Parathyroid adenoma (tissue), 2 donors: ENCODE measurements at regions not wholly inside any gene's neighbourhood (a gene's known extent, or its start where the extent isn't known, plus 50 kb on each side); places are given as distances from the start of the nearest gene placed in this dataset.

ENCODE experiments used
- H2AFZ ChIP-seq: fragments of 300-600 bp; sonication (generic); one replicate; pipeline ENCODE4 v1.7.0; 2017; ENCODE audit warnings: antibody characterized with exemption, mild to moderate bottlenecking
- H3K27ac ChIP-seq: fragments of 300-600 bp; sonication (generic); one replicate; pipeline ENCODE4 v1.7.0; 2017
- H3K27me3 ChIP-seq: fragments of 300-600 bp; sonication (generic); one replicate; pipeline ENCODE4 v1.7.0; 2017; ENCODE audit warnings: low read length; ENCODE audit not compliant: control insufficient read depth, insufficient read depth
- H3K36me3 ChIP-seq: fragments of 300-600 bp; sonication (generic); one replicate; pipeline ENCODE4 v1.7.0; 2017; ENCODE audit warnings: low read length; ENCODE audit not compliant: control insufficient read depth, insufficient read depth
- H3K4me1 ChIP-seq: fragments of 300-600 bp; sonication (generic); one replicate; pipeline ENCODE4 v1.7.0; 2017; ENCODE audit warnings: control low read depth
- H3K4me2 ChIP-seq: fragments of 300-600 bp; sonication (generic); one replicate; pipeline ENCODE4 v1.7.0; 2017; ENCODE audit warnings: low read length
- H3K4me3 ChIP-seq: fragments of 300-600 bp; sonication (generic); one replicate; pipeline ENCODE4 v1.7.0; 2017; ENCODE audit warnings: low read depth, low read length
- H3K79me2 ChIP-seq: fragments of 300-600 bp; sonication (generic); one replicate; pipeline ENCODE4 v1.7.0; 2017; ENCODE audit warnings: control low read depth
- H3K9ac ChIP-seq: fragments of 300-600 bp; sonication (generic); one replicate; pipeline ENCODE4 v1.7.0; 2017; ENCODE audit warnings: mild to moderate bottlenecking
- H3K9me3 ChIP-seq: fragments of 300-600 bp; sonication (generic); one replicate; pipeline ENCODE4 v1.7.0; 2017; ENCODE audit warnings: low read length; ENCODE audit not compliant: control insufficient read depth
- TF ChIP-seq, protein P1 (sequence below): fragments of 300-600 bp; sonication (generic); IDR thresholded peaks from one replicate; pipeline ENCODE4 v1.7.0; 2017; ENCODE audit warnings: antibody characterized with exemption, mild to moderate bottlenecking
- donor health status: primary hyperparathyroidism.

DNA sequence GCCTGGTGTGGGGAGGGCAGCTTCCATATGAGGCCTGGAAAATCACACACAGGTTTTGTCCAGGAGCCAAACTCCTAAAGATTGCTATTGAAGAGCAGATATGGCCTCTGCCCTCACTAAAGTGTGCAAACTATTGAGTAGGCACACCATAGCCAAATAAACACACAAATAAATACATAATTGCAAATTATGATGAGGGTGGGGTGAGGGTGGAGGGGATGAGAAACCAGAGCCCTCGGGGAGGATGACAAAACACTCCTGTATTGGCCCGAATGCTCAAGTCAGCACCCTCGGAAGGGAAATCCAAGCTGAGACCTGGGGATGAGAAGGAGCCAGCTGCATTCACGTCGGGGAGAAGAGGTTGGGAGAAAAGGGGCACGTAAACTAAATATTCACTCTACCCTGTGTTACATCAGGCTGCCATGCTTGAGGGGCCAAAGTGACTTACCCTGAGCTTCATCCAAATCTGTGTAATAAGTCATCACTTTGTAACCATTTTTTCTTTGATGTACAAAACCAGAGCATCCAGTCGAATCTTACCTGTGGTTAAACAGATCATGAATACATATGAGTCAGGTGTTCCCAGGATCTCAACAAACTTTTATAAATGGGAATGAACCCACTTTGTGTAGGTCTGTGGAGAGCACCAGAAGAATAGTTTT is 73.9 kb upstream of the PCSK1 start:
- H3K4me1 ChIP-seq = no peaks in the 10 kb centered on the region
- H3K27me3 ChIP-seq = no peaks in the 10 kb centered on the region
- H3K9me3 ChIP-seq = no peaks in the 10 kb centered on the region
- H2AFZ ChIP-seq = no peak overlapping the region
- H3K4me3 ChIP-seq = no peak overlapping the region
- H3K79me2 ChIP-seq = no peaks in the 10 kb centered on the region
- no peak overlapping the region for H3K27ac ChIP-seq
- no peaks in the 10 kb centered on the region for H3K36me3 ChIP-seq
- H3K4me2 ChIP-seq = no peak overlapping the region
- TF ChIP-seq, protein P1, sequence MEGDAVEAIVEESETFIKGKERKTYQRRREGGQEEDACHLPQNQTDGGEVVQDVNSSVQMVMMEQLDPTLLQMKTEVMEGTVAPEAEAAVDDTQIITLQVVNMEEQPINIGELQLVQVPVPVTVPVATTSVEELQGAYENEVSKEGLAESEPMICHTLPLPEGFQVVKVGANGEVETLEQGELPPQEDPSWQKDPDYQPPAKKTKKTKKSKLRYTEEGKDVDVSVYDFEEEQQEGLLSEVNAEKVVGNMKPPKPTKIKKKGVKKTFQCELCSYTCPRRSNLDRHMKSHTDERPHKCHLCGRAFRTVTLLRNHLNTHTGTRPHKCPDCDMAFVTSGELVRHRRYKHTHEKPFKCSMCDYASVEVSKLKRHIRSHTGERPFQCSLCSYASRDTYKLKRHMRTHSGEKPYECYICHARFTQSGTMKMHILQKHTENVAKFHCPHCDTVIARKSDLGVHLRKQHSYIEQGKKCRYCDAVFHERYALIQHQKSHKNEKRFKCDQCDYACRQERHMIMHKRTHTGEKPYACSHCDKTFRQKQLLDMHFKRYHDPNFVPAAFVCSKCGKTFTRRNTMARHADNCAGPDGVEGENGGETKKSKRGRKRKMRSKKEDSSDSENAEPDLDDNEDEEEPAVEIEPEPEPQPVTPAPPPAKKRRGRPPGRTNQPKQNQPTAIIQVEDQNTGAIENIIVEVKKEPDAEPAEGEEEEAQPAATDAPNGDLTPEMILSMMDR = no peak
- no peak overlapping the region for H3K9ac ChIP-seq

DNA sequence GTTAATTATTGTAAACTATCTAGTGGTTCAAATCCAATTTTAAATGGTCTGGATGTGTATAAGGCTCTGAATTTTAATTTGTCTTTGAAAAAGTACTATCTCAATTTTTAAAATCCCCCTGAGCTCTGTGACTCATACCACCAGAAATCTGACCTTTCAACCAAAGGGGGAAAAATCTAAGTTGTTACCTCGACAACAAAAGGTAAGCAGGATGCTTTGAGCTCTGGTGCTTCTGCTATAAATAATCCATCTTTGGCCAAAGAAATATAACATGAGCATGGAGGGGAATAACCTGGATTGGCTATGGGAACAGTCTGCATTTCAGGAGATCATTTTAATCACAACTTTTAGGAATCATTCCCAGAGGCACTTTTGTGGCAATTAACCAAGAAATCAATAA is 76.3 kb upstream of the PCSK1 start:
- no peak overlapping the region for H3K4me2 ChIP-seq
- H3K9ac ChIP-seq = no peak overlapping the region
- no peak overlapping the region for H3K4me3 ChIP-seq
- H3K79me2 ChIP-seq = no peaks in the 10 kb centered on the region
- H3K27ac ChIP-seq = no peak overlapping the region
- TF ChIP-seq, protein P1 = no peak
- no peaks in the 10 kb centered on the region for H3K4me1 ChIP-seq
- no peaks in the 10 kb centered on the region for H3K9me3 ChIP-seq
- no peak overlapping the region for H2AFZ ChIP-seq
- H3K27me3 ChIP-seq = no peaks in the 10 kb centered on the region
- no peaks in the 10 kb centered on the region for H3K36me3 ChIP-seq

DNA sequence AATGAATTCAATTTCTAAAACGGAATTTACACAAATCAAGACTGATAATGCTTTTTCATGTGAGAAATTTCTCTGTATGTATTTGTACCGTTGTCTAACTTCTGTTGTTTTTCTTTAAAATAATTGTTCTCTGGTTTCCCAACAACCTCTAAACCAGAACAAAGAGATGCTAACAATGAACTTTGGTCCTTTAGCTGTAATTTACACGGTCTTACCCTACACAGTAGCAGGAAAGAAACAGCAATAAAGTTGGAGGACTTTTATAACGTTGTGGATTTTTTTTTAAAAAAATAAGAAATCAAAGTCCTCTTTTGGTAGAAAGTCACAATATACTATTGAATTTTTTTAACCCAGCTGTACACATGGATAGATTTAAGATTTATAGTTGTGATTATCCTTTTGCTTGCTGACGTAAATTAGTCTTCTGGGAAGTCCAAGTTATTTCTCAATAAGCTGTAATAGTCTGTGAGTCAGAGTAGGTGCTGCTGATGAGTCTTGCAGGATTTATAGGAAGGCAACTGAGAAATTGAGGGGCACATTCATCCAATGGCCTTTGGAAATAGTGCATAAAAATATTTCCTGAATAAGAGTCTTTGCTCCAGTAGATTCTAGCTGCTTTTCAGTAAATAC is 76.8 kb upstream of the PCSK1 start:
- H3K4me1 ChIP-seq = no peaks in the 10 kb centered on the region
- H3K9ac ChIP-seq = no peak overlapping the region
- no peaks in the 10 kb centered on the region for H3K27me3 ChIP-seq
- TF ChIP-seq, protein P1 = no peak
- no peak overlapping the region for H2AFZ ChIP-seq
- no peak overlapping the region for H3K4me2 ChIP-seq
- no peak overlapping the region for H3K27ac ChIP-seq
- no peaks in the 10 kb centered on the region for H3K36me3 ChIP-seq
- no peak overlapping the region for H3K4me3 ChIP-seq
- no peaks in the 10 kb centered on the region for H3K9me3 ChIP-seq
- no peaks in the 10 kb centered on the region for H3K79me2 ChIP-seq

DNA sequence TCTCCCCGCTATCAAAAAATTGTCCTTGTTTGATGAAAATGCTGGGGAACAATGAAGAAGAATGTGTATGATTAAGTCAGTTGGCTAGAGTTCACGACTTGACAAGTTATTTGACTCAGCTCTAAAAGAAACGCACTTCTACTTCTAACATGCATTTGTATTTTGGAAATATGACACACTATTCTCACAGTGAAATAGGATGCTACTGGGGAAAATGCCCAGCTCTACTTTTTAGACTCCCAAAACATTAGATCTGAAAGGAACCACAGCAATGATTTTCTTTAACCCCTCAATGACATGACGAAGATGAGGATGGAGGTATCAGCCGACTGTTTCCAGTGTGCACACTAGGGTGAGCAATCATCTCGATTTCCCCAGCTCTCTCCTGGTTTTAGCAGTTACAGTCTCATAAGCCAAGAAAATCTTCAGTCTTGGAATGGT is 83.6 kb upstream of the PCSK1 start:
- H2AFZ ChIP-seq = no peak overlapping the region
- H3K4me3 ChIP-seq = no peak overlapping the region
- no peaks in the 10 kb centered on the region for H3K36me3 ChIP-seq
- H3K9me3 ChIP-seq = no peaks in the 10 kb centered on the region
- no peaks in the 10 kb centered on the region for H3K4me1 ChIP-seq
- H3K27ac ChIP-seq = no peak overlapping the region
- no peak overlapping the region for H3K9ac ChIP-seq
- no peaks in the 10 kb centered on the region for H3K79me2 ChIP-seq
- H3K27me3 ChIP-seq = no peaks in the 10 kb centered on the region
- no peak overlapping the region for H3K4me2 ChIP-seq
- TF ChIP-seq, protein P1 = no peak

DNA sequence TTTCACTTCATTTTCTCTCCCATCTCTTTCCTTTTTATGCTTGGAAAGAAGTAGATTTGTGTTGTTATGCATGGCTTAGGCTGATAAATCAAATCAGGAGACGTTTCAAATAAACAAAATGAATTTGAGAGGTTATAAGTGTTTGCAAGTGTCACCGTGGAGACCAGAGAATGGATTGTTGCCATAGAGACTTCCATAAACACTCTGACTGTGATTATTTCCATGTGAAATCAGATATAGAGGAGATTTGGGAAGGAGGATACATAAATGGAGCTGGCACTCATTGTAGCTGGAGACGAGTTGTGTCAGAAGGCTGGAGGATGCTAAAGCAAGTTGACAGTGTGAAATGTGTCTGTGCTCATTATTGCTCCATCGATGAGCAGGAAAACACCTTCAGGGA is 84.2 kb upstream of the PCSK1 start:
- Histone ChIP-seq H2AFZ (no peak overlapping the region), H3K4me2 (no peak overlapping the region), H3K27ac (no peak overlapping the region), H3K4me1 (no peaks in the 10 kb centered on the region), H3K36me3 (no peaks in the 10 kb centered on the region), H3K4me3 (no peak overlapping the region), H3K27me3 (no peaks in the 10 kb centered on the region), H3K79me2 (no peaks in the 10 kb centered on the region), H3K9me3 (no peaks in the 10 kb centered on the region), H3K9ac (no peak overlapping the region)
- TF ChIP-seq, protein P1 = no peak
